OCI-LY1 (cell line): ENCODE measurements at regions not wholly inside any gene's neighbourhood (a gene's known extent, or its start where the extent isn't known, plus 50 kb on each side); places are given as distances from the start of the nearest gene placed in this dataset.

Experiments
- H2AFZ ChIP-seq: fragments of 200-600 bp; sonication (generic), shearing (Covaris generic); 2 replicates; pipeline ENCODE4 v1.6.0; 2014; ENCODE audit warnings: antibody characterized with exemption, mild to moderate bottlenecking, low read length
- H3F3A ChIP-seq: fragments of 200-600 bp; sonication (generic), shearing (Covaris generic); 2 replicates; pipeline ENCODE4 v1.6.0; 2014; ENCODE audit warnings: mild to moderate bottlenecking, antibody characterized with exemption, low read length, moderate library complexity; ENCODE audit not compliant: insufficient read depth
- H3K27ac ChIP-seq: fragments of 200-600 bp; sonication (generic); 2 replicates; pipeline ENCODE4 v1.5.1; 2014; ENCODE audit warnings: low read length, mixed run types, mild to moderate bottlenecking, low read depth; ENCODE audit not compliant: poor library complexity, severe bottlenecking
- H3K27me3 ChIP-seq: fragments of 200-600 bp; sonication (generic); 2 replicates; pipeline ENCODE4 v1.6.0; 2014; ENCODE audit warnings: antibody characterized with exemption, mild to moderate bottlenecking, low read length, moderate library complexity; ENCODE audit not compliant: insufficient read depth
- H3K36me3 ChIP-seq: fragments of 200-600 bp; sonication (generic); 2 replicates; pipeline ENCODE4 v1.6.1; 2014; ENCODE audit warnings: mild to moderate bottlenecking, antibody characterized with exemption, low read length, moderate library complexity, mixed read lengths; ENCODE audit not compliant: insufficient read depth
- H3K4me1 ChIP-seq: fragments of 200-600 bp; sonication (generic); 2 replicates; pipeline ENCODE4 v1.5.1; 2014; ENCODE audit warnings: mild to moderate bottlenecking, low read length, moderate library complexity; ENCODE audit not compliant: insufficient read depth, severe bottlenecking
- H3K4me2 ChIP-seq: fragments of 200-600 bp; sonication (generic), shearing (Covaris generic); 2 replicates; pipeline ENCODE4 v1.6.1; 2014; ENCODE audit warnings: low read length
- H3K4me3 ChIP-seq: fragments of 200-600 bp; sonication (generic); 2 replicates; pipeline ENCODE4 v1.5.1; 2014; ENCODE audit warnings: low read length, low read depth, mild to moderate bottlenecking, mixed read lengths; ENCODE audit not compliant: poor library complexity, severe bottlenecking
- H3K79me2 ChIP-seq: fragments of 200-600 bp; shearing (Covaris generic); 2 replicates; pipeline ENCODE4 v1.6.1; 2016; ENCODE audit warnings: mixed run types, low read length, mixed read lengths; ENCODE audit not compliant: insufficient read depth
- H3K9ac ChIP-seq: fragments of 200-600 bp; sonication (generic), shearing (Covaris generic); 2 replicates; pipeline ENCODE4 v1.6.1; 2014; ENCODE audit warnings: mild to moderate bottlenecking, low read length, mixed read lengths
- H3K9me2 ChIP-seq: fragments of 200-600 bp; sonication (generic), shearing (Covaris generic); 2 replicates; pipeline ENCODE4 v1.6.1; 2014; ENCODE audit warnings: low read depth, mild to moderate bottlenecking, low read length, mixed read lengths
- H3K9me3 ChIP-seq: fragments of 200-600 bp; shearing (Covaris generic); 2 replicates; pipeline ENCODE4 v1.6.1; 2014; ENCODE audit warnings: low read length, mixed read lengths
- H4K20me1 ChIP-seq: fragments of 200-600 bp; sonication (generic), shearing (Covaris generic); 2 replicates; pipeline ENCODE4 v1.6.0; 2016; ENCODE audit warnings: mild to moderate bottlenecking, low read length; ENCODE audit not compliant: insufficient read depth
- CTCF ChIP-seq: fragments of 200-600 bp; sonication (generic), shearing (Covaris generic); IDR thresholded peaks from 2 replicates; pipeline ENCODE4 v1.5.1; 2017; ENCODE audit warnings: mild to moderate bottlenecking, antibody characterized with exemption, low read length, moderate library complexity, mixed read lengths
- EZH2 ChIP-seq: fragments of 200-600 bp; sonication (generic), shearing (Covaris generic); IDR thresholded peaks from 2 replicates; pipeline ENCODE4 v1.8.0; 2017; ENCODE audit warnings: borderline replicate concordance, mixed run types, mild to moderate bottlenecking, antibody characterized with exemption, low read length, moderate library complexity, mixed read lengths

GRCh38 chr3:16818945-16819344, 65.8 kb upstream of the PLCL2 start:
- no peaks in the 10 kb centered on the region for H3K9me2 ChIP-seq
- no peak overlapping the region for H3K4me2 ChIP-seq
- no peaks in the 10 kb centered on the region for H4K20me1 ChIP-seq
- H3K27me3 ChIP-seq, result no peaks in the 10 kb centered on the region
- H3K79me2 ChIP-seq, result no peaks in the 10 kb centered on the region
- H2AFZ ChIP-seq, result peak overlapping the region; percentile 63; the same call in 1 of the 2 replicates
- no peak overlapping the region for H3K9ac ChIP-seq
- no peaks in the 10 kb centered on the region for H3K36me3 ChIP-seq
- TF ChIP-seq EZH2 (no peak), CTCF (no peak)
- H3K9me3 ChIP-seq, result no peaks in the 10 kb centered on the region
- no peak overlapping the region for H3K27ac ChIP-seq
- H3K4me1 ChIP-seq, result peaks cover 11% of the 10 kb centered on the region
- H3K4me3 ChIP-seq, result no peak overlapping the region
- H3F3A ChIP-seq, result no peaks in the 10 kb centered on the region

- Histone ChIP-seq H3K9me2 (no peaks in the 10 kb centered on the region), H3K27ac (no peak overlapping the region), H3K4me3 (no peak overlapping the region), H3K27me3 (no peaks in the 10 kb centered on the region), H3K9me3 (no peaks in the 10 kb centered on the region), H3K4me1 (peaks cover 20% of the 10 kb centered on the region), H3K36me3 (no peaks in the 10 kb centered on the region), H3K9ac (no peak overlapping the region), H4K20me1 (no peaks in the 10 kb centered on the region), H3F3A (no peaks in the 10 kb centered on the region), H3K4me2 (no peak overlapping the region), H3K79me2 (no peaks in the 10 kb centered on the region), H2AFZ (no peak overlapping the region)
- no peak for TF ChIP-seq CTCF
- no peak for TF ChIP-seq EZH2
Observed at GRCh38 chr3:16820485-16820884, 64.3 kb upstream of the PLCL2 start.

- Histone ChIP-seq H3K9me3 (no peaks in the 10 kb centered on the region), H3K9me2 (no peaks in the 10 kb centered on the region), H3K9ac (no peak overlapping the region), H3K4me3 (no peak overlapping the region), H3K79me2 (no peaks in the 10 kb centered on the region), H4K20me1 (no peaks in the 10 kb centered on the region), H3K4me1 (peaks cover 20% of the 10 kb centered on the region), H3K36me3 (no peaks in the 10 kb centered on the region), H2AFZ (no peak overlapping the region), H3F3A (no peaks in the 10 kb centered on the region), H3K27me3 (no peaks in the 10 kb centered on the region), H3K27ac (no peak overlapping the region), H3K4me2 (no peak overlapping the region)
- no peak for TF ChIP-seq CTCF
- TF ChIP-seq EZH2, result no peak
Observed at GRCh38 chr3:16821053-16821452, 63.7 kb upstream of the PLCL2 start.
